AG10803 (cell line): ENCODE measurements at regions not wholly inside any gene's neighbourhood (a gene's known extent, or its start where the extent isn't known, plus 50 kb on each side); places are given as distances from the start of the nearest gene placed in this dataset.
"Not testable (repeated sequence)": the region's sequence is repeated elsewhere in the genome, so short reads cannot be mapped to it uniquely, and the experiment has no call there.

Experiments used
- DNase-seq: peaks from one replicate; pipeline ENCODE4 v3.0.0; 2010; ENCODE audit warnings: low read depth
- H3K4me3 ChIP-seq: 2 replicates; pipeline ENCODE4 v1.5.1; 2011; ENCODE audit warnings: mild to moderate bottlenecking, low read length, control low read depth
- CTCF ChIP-seq: conservative IDR thresholded peaks from 2 replicates; pipeline ENCODE4 v1.5.1; 2011; ENCODE audit warnings: mild to moderate bottlenecking, low read length, control low read depth, inconsistent platforms

- no peak for DNase-seq
- TF ChIP-seq CTCF = no peak
- H3K4me3 ChIP-seq = no peak overlapping the region
Observed at GRCh38 chr10:30172091-30172490, 112.7 kb upstream of the JCAD start.

GRCh38 chr10:30171601-30172000 is 112.2 kb upstream of the JCAD start:
- TF ChIP-seq CTCF = no peak
- no peak overlapping the region for H3K4me3 ChIP-seq
- no peak for DNase-seq

GRCh38 chr10:30170814-30171213 is 111.4 kb upstream of the JCAD start:
- no peak for TF ChIP-seq CTCF
- H3K4me3 ChIP-seq = no peak overlapping the region
- DNase-seq = peak; percentile 74

- DNase-seq = no peak
- H3K4me3 ChIP-seq = no peak overlapping the region
- no peak for TF ChIP-seq CTCF
Observed at GRCh38 chr10:30170146-30170545, 110.8 kb upstream of the JCAD start.

- H3K4me3 ChIP-seq = no peak overlapping the region
- no peak for DNase-seq
- no peak for TF ChIP-seq CTCF
Observed at GRCh38 chr10:30169342-30169741, 110.0 kb upstream of the JCAD start.

GRCh38 chr10:30166929-30167328 is 107.5 kb upstream of the JCAD start:
- no peak for DNase-seq
- no peak for TF ChIP-seq CTCF
- no peak overlapping the region for H3K4me3 ChIP-seq

GRCh38 chr10:30163410-30163809 is 104.0 kb upstream of the JCAD start:
- not testable (repeated sequence) for H3K4me3 ChIP-seq, DNase-seq

- H3K4me3 ChIP-seq, DNase-seq: not testable (repeated sequence)
Observed at GRCh38 chr10:30162796-30163195, 103.4 kb upstream of the JCAD start.
